SK-N-SH (cell line): ENCODE measurements at regions not wholly inside any gene's neighbourhood (a gene's known extent, or its start where the extent isn't known, plus 50 kb on each side); places are given as distances from the start of the nearest gene placed in this dataset.

Experiments
- CTCF ChIA-PET: fragments of 300-600, 350-600 bp; formaldehyde crosslinking; extraction: SDS; loops from one replicate; lab custom pipeline; 2021; lab: Yijun Ruan, JAX
- POLR2A ChIA-PET: fragments of 350-600 bp; sonication (Branson Sonifier 250); formaldehyde crosslinking; extraction: SDS; loops from one replicate; lab custom pipeline; 2020; ENCODE audit warnings: antibody characterized with exemption, inconsistent platforms; lab: Yijun Ruan, JAX
- DNase-seq: peaks from one replicate; pipeline ENCODE4 v3.0.0; 2012
- H2AFZ ChIP-seq: fragments of 200-600 bp; sonication (generic); 2 replicates; pipeline ENCODE4 v1.8.1; 2016; ENCODE audit warnings: antibody characterized with exemption, mild to moderate bottlenecking, low read depth
- H3F3A ChIP-seq: fragments of 200-600 bp; sonication (generic); replicated peaks from 2 replicates; pipeline ENCODE3; 2016; ENCODE audit warnings: antibody characterized with exemption, mild to moderate bottlenecking; ENCODE audit not compliant: insufficient read depth
- H3K27ac ChIP-seq, 2 experiments: fragments of 200-500 bp in 1 of 2; fragments of 200-600 bp in 1 of 2; sonication (Bioruptor generic) in 1 of 2; sonication (generic), shearing (Covaris generic) in 1 of 2; 2 replicates each; pipeline versions ENCODE4 v1.5.1 to v1.6.1; 2014 to 2016; ENCODE audit warnings: low read depth in 2 of 2, inconsistent platforms in 1 of 2, low read length in 1 of 2, mild to moderate bottlenecking in 1 of 2, mixed read lengths in 1 of 2
- H3K27me3 ChIP-seq: fragments of 200-600 bp; sonication (generic), shearing (Covaris generic); 2 replicates; pipeline ENCODE4 v1.6.1; 2016; ENCODE audit warnings: mixed run types; ENCODE audit not compliant: insufficient read depth
- H3K36me3 ChIP-seq, 2 experiments: fragments of 200-500 bp in 1 of 2; fragments of 200-600 bp in 1 of 2; sonication (Bioruptor generic) in 1 of 2; sonication (generic) in 1 of 2; replicated peaks in 1 of 2; 2 replicates each; pipeline versions ENCODE3 to v1.5.1; 2014 to 2016; ENCODE audit warnings: low read length in 1 of 2, mild to moderate bottlenecking in 1 of 2; ENCODE audit not compliant: insufficient read depth in 2 of 2, control insufficient read depth in 1 of 2
- H3K4me1 ChIP-seq, 2 experiments: fragments of 200-500 bp in 1 of 2; fragments of 200-600 bp in 1 of 2; sonication (Bioruptor generic) in 1 of 2; sonication (generic), shearing (Covaris generic) in 1 of 2; 2 replicates each; pipeline versions ENCODE4 v1.5.1 to v1.6.1; 2014 to 2016; ENCODE audit warnings: low read depth in 1 of 2, low read length in 1 of 2, mixed run types in 1 of 2; ENCODE audit not compliant: insufficient read depth in 2 of 2, control insufficient read depth in 1 of 2
- H3K4me2 ChIP-seq: fragments of 200-600 bp; sonication (generic), shearing (Covaris generic); 2 replicates; pipeline ENCODE4 v1.6.1; 2017; ENCODE audit warnings: mixed run types
- H3K4me3 ChIP-seq, 2 experiments: fragments of 200-500 bp in 1 of 2; fragments of 200-600 bp in 1 of 2; sonication (Bioruptor generic) in 1 of 2; sonication (generic), shearing (Covaris generic) in 1 of 2; 2 replicates each; pipeline versions ENCODE4 v1.5.1 to v1.8.1; 2014 to 2016; ENCODE audit warnings: low read depth in 2 of 2, inconsistent platforms in 1 of 2, low read length in 1 of 2, mild to moderate bottlenecking in 1 of 2, mixed read lengths in 1 of 2, moderate library complexity in 1 of 2
- H3K79me2 ChIP-seq: fragments of 200-600 bp; sonication (generic); 2 replicates; pipeline ENCODE4 v1.8.1; 2017; ENCODE audit warnings: mild to moderate bottlenecking; ENCODE audit not compliant: insufficient read depth
- H3K9ac ChIP-seq: fragments of 200-600 bp; sonication (generic); 2 replicates; pipeline ENCODE4 v1.6.1; 2017; ENCODE audit warnings: mixed run types
- H3K9me2 ChIP-seq: fragments of 200-600 bp; sonication (generic); 2 replicates; pipeline ENCODE4 v1.6.1; 2017; ENCODE audit warnings: mixed run types
- H3K9me3 ChIP-seq: fragments of 200-600 bp; sonication (generic); 2 replicates; pipeline ENCODE4 v1.6.1; 2017; ENCODE audit warnings: mixed run types, mild to moderate bottlenecking, moderate library complexity
- H4K20me1 ChIP-seq: fragments of 200-600 bp; sonication (generic); 2 replicates; pipeline ENCODE4 v1.6.1; 2017; ENCODE audit warnings: mild to moderate bottlenecking, mixed run types; ENCODE audit not compliant: insufficient read depth
- CHD2 ChIP-seq: fragments of 150-350 bp; IDR thresholded peaks from 2 replicates; pipeline ENCODE4 v1.6.1; 2018; ENCODE audit warnings: low read length; ENCODE audit not compliant: partially characterized antibody
- EP300 ChIP-seq, 2 experiments: IDR thresholded peaks; 2 replicates each; pipeline versions ENCODE4 v1.4.0 to v1.6.1; 2012; ENCODE audit warnings: borderline replicate concordance in 1 of 2, low read depth in 1 of 2, low read length in 1 of 2
- FOXJ3 ChIP-seq: sonication (generic); formaldehyde crosslinking; IDR thresholded peaks from 2 replicates; pipeline ENCODE4 v1.5.1; 2020; ENCODE audit warnings: mild to moderate bottlenecking, missing genetic modification reagents
- GATA2 ChIP-seq: sonication (generic); formaldehyde crosslinking; IDR thresholded peaks from 2 replicates; pipeline ENCODE4 v1.5.0; 2020; ENCODE audit warnings: mild to moderate bottlenecking, missing genetic modification reagents
- JUND ChIP-seq: IDR thresholded peaks from 2 replicates; pipeline ENCODE4 v1.4.0; 2012
- MAX ChIP-seq: IDR thresholded peaks from 2 replicates; pipeline ENCODE4 v1.4.0; 2012; ENCODE audit warnings: low read depth
- MEF2A ChIP-seq: IDR thresholded peaks from 2 replicates; pipeline ENCODE4 v1.4.0; 2012; ENCODE audit warnings: low read depth, borderline replicate concordance
- NFIC ChIP-seq: IDR thresholded peaks from 2 replicates; pipeline ENCODE4 v1.4.0; 2012; ENCODE audit warnings: borderline replicate concordance
- NRF1 ChIP-seq: IDR thresholded peaks from 2 replicates; pipeline ENCODE4 v1.6.1; 2012; ENCODE audit warnings: low read depth, mild to moderate bottlenecking, low read length
- POLR2AphosphoS5 ChIP-seq: IDR thresholded peaks from 2 replicates; pipeline ENCODE4 v1.6.1; 2012; ENCODE audit warnings: low read depth, low read length
- REST ChIP-seq: IDR thresholded peaks from 2 replicates; pipeline ENCODE4 v1.6.1; 2012; ENCODE audit warnings: mild to moderate bottlenecking, low read depth, low read length, moderate library complexity
- RFX5 ChIP-seq: IDR thresholded peaks from 2 replicates; pipeline ENCODE4 v1.6.1; 2012; ENCODE audit warnings: mild to moderate bottlenecking, improper control_type of control experiment, low read length
- SIN3A ChIP-seq: IDR thresholded peaks from 2 replicates; pipeline ENCODE4 v1.6.1; 2012; ENCODE audit warnings: low read depth, mild to moderate bottlenecking, low read length, moderate library complexity, borderline replicate concordance
- TAF1 ChIP-seq: IDR thresholded peaks from 2 replicates; pipeline ENCODE4 v1.6.1; 2012; ENCODE audit warnings: low read depth, mild to moderate bottlenecking, low read length, moderate library complexity, borderline replicate concordance
- TCF12 ChIP-seq: IDR thresholded peaks from 2 replicates; pipeline ENCODE4 v1.4.0; 2012
- USF1 ChIP-seq: IDR thresholded peaks from 2 replicates; pipeline ENCODE4 v1.4.0; 2012; ENCODE audit warnings: low read depth, borderline replicate concordance
- USF2 ChIP-seq: fragments of 150-350 bp; IDR thresholded peaks from 2 replicates; pipeline ENCODE4 v1.6.1; 2017; ENCODE audit warnings: antibody characterized with exemption, low read length, low read depth, borderline replicate concordance
- WGBS: methylation state at CpG from one replicate; pipeline ENCODE4 v1.1.6; 2017; ENCODE audit warnings: low lambda C conversion rate; 5-methylcytosine and 5-hydroxymethylcytosine counted together
- TF ChIP-seq, protein P1 (sequence below): fragments of 150-350 bp; IDR thresholded peaks from 2 replicates; pipeline ENCODE4 v1.6.1; 2016; ENCODE audit warnings: mild to moderate bottlenecking, low read depth, low read length
- TF ChIP-seq, protein P2 (sequence below): IDR thresholded peaks from 2 replicates; pipeline ENCODE4; 2012
- TF ChIP-seq, protein P3 (sequence below): IDR thresholded peaks from 2 replicates; pipeline ENCODE4 v1.4.0; 2012; ENCODE audit warnings: low read depth, borderline replicate concordance

- TF ChIP-seq POLR2AphosphoS5, result no peak
Measured at GRCh38 chr5:36801523-36801922, 75.0 kb upstream of the NIPBL start (continued).

DNA sequence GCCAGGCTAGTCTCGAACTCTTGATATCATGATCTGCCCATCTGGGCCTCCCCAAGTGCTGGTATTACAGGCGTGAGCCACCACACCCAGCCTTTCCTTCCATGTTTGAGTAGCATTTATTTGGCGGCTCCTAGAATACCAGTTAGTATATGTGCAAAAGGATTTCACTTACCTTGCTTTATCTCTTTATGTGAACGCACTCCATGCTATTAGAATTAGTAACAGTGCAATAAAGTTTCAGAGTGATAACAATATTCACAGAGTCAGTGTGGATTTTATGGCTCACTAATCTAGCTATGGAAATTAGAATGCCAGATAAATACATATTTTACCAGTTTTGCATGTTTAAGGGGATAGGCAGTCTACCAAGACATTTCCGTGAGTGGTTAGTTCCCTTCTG lies 74.4 kb upstream of the NIPBL start:
- POLR2A ChIA-PET, result no interaction called here
- WGBS, result 7% methylated on average over 5 of the region's 5 CpGs

More for the DNA sequence above, 74.4 kb upstream of the NIPBL start:
- Histone ChIP-seq H3K4me2 (no peak overlapping the region), H3K27me3 (peaks cover 30% of the 10 kb centered on the region), H3K36me3 (no peaks in the 10 kb centered on the region), H3F3A (no peaks in the 10 kb centered on the region), H3K79me2 (no peaks in the 10 kb centered on the region), H3K27ac (no peak overlapping the region), H3K4me1 (no peaks in the 10 kb centered on the region), H3K9me3 (no peaks in the 10 kb centered on the region), H4K20me1 (no peaks in the 10 kb centered on the region), H2AFZ (no peak overlapping the region), H3K9me2 (no peaks in the 10 kb centered on the region), H3K9ac (no peak overlapping the region), H3K4me3 (no peak overlapping the region)
- CTCF ChIA-PET, result no interaction called here
- TF ChIP-seq USF1 (no peak), GATA2 (CRISPR knock-in tag) (no peak), NRF1 (no peak), FOXJ3 (no peak), CHD2 (no peak), NFIC (no peak), SIN3A (no peak), EP300 (IDR thresholded peaks at IDR 0.05; ENCODE audit: borderline replicate concordance in 1 of 2, low read depth in 1 of 2, low read length in 1 of 2) (no peak), TAF1 (no peak), RFX5 (no peak), TCF12 (no peak), JUND (no peak), REST (no peak), MEF2A (no peak), USF2 (no peak), MAX (no peak)
- TF ChIP-seq, protein P1, sequence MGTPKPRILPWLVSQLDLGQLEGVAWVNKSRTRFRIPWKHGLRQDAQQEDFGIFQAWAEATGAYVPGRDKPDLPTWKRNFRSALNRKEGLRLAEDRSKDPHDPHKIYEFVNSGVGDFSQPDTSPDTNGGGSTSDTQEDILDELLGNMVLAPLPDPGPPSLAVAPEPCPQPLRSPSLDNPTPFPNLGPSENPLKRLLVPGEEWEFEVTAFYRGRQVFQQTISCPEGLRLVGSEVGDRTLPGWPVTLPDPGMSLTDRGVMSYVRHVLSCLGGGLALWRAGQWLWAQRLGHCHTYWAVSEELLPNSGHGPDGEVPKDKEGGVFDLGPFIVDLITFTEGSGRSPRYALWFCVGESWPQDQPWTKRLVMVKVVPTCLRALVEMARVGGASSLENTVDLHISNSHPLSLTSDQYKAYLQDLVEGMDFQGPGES, result no peak
- TF ChIP-seq, protein P2, sequence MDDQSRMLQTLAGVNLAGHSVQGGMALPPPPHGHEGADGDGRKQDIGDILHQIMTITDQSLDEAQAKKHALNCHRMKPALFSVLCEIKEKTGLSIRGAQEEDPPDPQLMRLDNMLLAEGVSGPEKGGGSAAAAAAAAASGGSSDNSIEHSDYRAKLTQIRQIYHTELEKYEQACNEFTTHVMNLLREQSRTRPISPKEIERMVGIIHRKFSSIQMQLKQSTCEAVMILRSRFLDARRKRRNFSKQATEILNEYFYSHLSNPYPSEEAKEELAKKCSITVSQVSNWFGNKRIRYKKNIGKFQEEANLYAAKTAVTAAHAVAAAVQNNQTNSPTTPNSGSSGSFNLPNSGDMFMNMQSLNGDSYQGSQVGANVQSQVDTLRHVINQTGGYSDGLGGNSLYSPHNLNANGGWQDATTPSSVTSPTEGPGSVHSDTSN, result no peak
- TF ChIP-seq, protein P3, sequence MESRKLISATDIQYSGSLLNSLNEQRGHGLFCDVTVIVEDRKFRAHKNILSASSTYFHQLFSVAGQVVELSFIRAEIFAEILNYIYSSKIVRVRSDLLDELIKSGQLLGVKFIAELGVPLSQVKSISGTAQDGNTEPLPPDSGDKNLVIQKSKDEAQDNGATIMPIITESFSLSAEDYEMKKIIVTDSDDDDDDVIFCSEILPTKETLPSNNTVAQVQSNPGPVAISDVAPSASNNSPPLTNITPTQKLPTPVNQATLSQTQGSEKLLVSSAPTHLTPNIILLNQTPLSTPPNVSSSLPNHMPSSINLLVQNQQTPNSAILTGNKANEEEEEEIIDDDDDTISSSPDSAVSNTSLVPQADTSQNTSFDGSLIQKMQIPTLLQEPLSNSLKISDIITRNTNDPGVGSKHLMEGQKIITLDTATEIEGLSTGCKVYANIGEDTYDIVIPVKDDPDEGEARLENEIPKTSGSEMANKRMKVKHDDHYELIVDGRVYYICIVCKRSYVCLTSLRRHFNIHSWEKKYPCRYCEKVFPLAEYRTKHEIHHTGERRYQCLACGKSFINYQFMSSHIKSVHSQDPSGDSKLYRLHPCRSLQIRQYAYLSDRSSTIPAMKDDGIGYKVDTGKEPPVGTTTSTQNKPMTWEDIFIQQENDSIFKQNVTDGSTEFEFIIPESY, result no peak
- no peak for DNase-seq
